Lung (tissue), 11 donors: ENCODE measurements at regions not wholly inside any gene's neighbourhood (a gene's known extent, or its start where the extent isn't known, plus 50 kb on each side); places are given as distances from the start of the nearest gene placed in this dataset.

ENCODE experiments used
- ATAC-seq: fragments of 200-7000 bp; cut with Tn5 transposase; one replicate; pipeline ENCODE4 v1.9.1; 2020; ENCODE audit warnings: moderate number of reproducible peaks; ENCODE audit not compliant: insufficient read depth, low FRiP score
- DNase-seq, 3 donors: peaks; one replicate each; pipeline ENCODE4 v3.0.0-alpha.2; 2013 to 2017
- H3K27ac ChIP-seq, 2 donors: one replicate each; pipeline ENCODE4 v1.5.1; 2013; ENCODE audit warnings: mild to moderate bottlenecking in 2 of 2, moderate library complexity in 2 of 2, control low read depth in 1 of 2, inconsistent platforms in 1 of 2, low read depth in 1 of 2, low read length in 1 of 2
- H3K27me3 ChIP-seq, 3 donors: one replicate each; pipeline ENCODE4 v1.5.1; 2013; ENCODE audit warnings: low read length in 2 of 3; ENCODE audit not compliant: control insufficient read depth in 3 of 3, insufficient read depth in 3 of 3
- H3K36me3 ChIP-seq, 4 donors: one replicate each; pipeline ENCODE4 v1.5.1; 2013; ENCODE audit warnings: low read length in 4 of 4, mild to moderate bottlenecking in 1 of 4, moderate library complexity in 1 of 4; ENCODE audit not compliant: control insufficient read depth in 4 of 4, insufficient read depth in 4 of 4
- H3K4me1 ChIP-seq, 5 donors: one replicate each; pipeline ENCODE4 v1.5.1; 2013; ENCODE audit warnings: low read length in 5 of 5, mild to moderate bottlenecking in 2 of 5, moderate library complexity in 1 of 5; ENCODE audit not compliant: control insufficient read depth in 5 of 5, insufficient read depth in 5 of 5
- H3K4me3 ChIP-seq: one replicate; pipeline ENCODE4 v1.5.1; 2013; ENCODE audit warnings: mild to moderate bottlenecking, control low read depth, moderate library complexity
- H3K9ac ChIP-seq, 2 donors: one replicate each; pipeline ENCODE4 v1.5.1; 2013; ENCODE audit warnings: low read length in 2 of 2, control low read depth in 1 of 2; ENCODE audit not compliant: insufficient read depth in 1 of 2
- H3K9me3 ChIP-seq, 4 donors: one replicate each; pipeline ENCODE4 v1.5.1; 2013; ENCODE audit warnings: low read length in 3 of 4, mild to moderate bottlenecking in 1 of 4, moderate library complexity in 1 of 4; ENCODE audit not compliant: control insufficient read depth in 4 of 4, insufficient read depth in 3 of 4
- CTCF ChIP-seq: IDR thresholded peaks from 2 replicates; pipeline ENCODE4 v1.5.1; 2012; ENCODE audit warnings: mild to moderate bottlenecking; ENCODE audit errors: control extremely low read depth, extremely low read depth
- WGBS, 2 donors: extraction: QIAGEN DNeasy Blood & Tissue Kit; methylation state at CpG; one replicate each; pipeline ENCODE4 v1.1.7; 2013; 5-methylcytosine and 5-hydroxymethylcytosine counted together
- donor health status: control.
- donor health status: control.
- donor health status: Bipolar disorder and iron deficiency.
- donor health status: healthy.
- donor health status: DM: yes; HTN: yes; CAD: no.

DNA sequence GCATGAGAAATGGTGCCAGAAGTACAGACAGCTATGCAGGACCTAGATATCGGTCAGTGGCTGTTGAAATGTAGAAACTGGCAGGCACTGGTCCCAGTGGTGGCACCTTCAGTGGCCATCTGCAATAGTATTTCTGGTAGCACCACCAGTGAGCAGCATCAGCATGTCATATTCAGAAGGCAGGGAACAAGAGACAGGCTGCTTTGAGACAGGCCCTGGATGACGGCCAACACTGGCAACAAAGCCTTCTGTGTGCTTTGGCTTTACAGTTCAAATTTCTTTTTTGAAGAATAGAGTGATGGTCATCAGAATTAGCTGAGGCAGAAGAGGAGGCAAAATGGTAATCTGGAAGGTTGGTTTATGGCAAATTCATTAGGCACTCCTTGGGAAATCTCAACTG is 273.4 kb upstream of the SLC16A7 start:
- ATAC-seq: no peak
- no peak for TF ChIP-seq CTCF
- Histone ChIP-seq H3K4me3 (no peak overlapping the region), H3K36me3 (no peaks in the 10 kb centered on the region), H3K27me3 (no peaks in the 10 kb centered on the region), H3K9ac (no peak overlapping the region), H3K27ac (no peak overlapping the region), H3K9me3 (no peaks in the 10 kb centered on the region), H3K4me1 (peaks cover 0 to 8% (median 0%) of the 10 kb centered on the region in 5 donors)
- 67 to 78% methylated on average over 2 of the region's 2 CpGs for WGBS, 2 donors
- DNase-seq: peak; percentile 61 to 75 (median 66)

- DNase-seq: no peak
- H3K4me3 ChIP-seq: no peak overlapping the region
- TF ChIP-seq CTCF: no peak
- H3K27me3 ChIP-seq: no peaks in the 10 kb centered on the region
- no peaks in the 10 kb centered on the region for H3K36me3 ChIP-seq
- H3K9ac ChIP-seq: no peak overlapping the region
- ATAC-seq: no peak
- H3K4me1 ChIP-seq: peaks cover 0 to 8% (median 0%) of the 10 kb centered on the region in 5 donors
- no peak overlapping the region for H3K27ac ChIP-seq
- no peaks in the 10 kb centered on the region for H3K9me3 ChIP-seq
- WGBS, 2 donors: 94 to 97% methylated on average over 1 of the region's 1 CpG
Observed at GRCh38 chr12:59321278-59321677, 274.6 kb upstream of the SLC16A7 start.

- ATAC-seq (no peak), DNase-seq (no peak)
- Histone ChIP-seq H3K9me3 (no peaks in the 10 kb centered on the region), H3K4me3 (no peak overlapping the region), H3K36me3 (no peaks in the 10 kb centered on the region), H3K27ac (no peak overlapping the region), H3K9ac (no peak overlapping the region), H3K27me3 (no peaks in the 10 kb centered on the region), H3K4me1 (peaks cover 0 to 8% (median 0%) of the 10 kb centered on the region in 5 donors)
- TF ChIP-seq CTCF: no peak
- WGBS, 2 donors: 85 to 98% methylated on average over 1 of the region's 1 CpG
Observed at GRCh38 chr12:59320112-59320511, 275.7 kb upstream of the SLC16A7 start.

DNA sequence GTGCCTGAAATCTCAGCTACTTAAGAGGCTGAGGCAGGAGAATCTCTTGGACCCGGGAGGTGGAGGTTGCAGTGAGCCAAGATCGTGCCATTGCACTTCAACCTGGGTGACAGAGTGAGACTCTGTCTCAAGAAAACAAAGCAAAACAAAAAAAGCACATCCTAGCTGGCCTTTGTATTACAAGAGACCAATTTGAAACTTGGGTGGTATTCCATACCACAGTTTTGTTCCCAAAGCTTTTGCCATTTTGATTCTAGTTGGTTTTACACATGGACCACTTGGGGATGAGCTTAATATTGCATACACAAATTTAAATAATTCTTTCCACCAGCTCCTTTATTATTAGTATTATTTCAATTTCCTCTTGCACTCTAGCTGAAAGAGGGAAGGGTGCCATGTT is 276.9 kb upstream of the SLC16A7 start:
- Histone ChIP-seq H3K27me3 (no peaks in the 10 kb centered on the region), H3K36me3 (no peaks in the 10 kb centered on the region), H3K4me1 (peaks cover 0 to 8% (median 0%) of the 10 kb centered on the region in 5 donors), H3K27ac (no peak overlapping the region), H3K4me3 (no peak overlapping the region), H3K9me3 (no peaks in the 10 kb centered on the region), H3K9ac (no peak overlapping the region)
- no peak for DNase-seq
- 88 to 96% methylated on average over 2 of the region's 2 CpGs for WGBS, 2 donors
- no peak for ATAC-seq
- no peak for TF ChIP-seq CTCF
